Naive thymus-derived CD8-positive, alpha-beta T cell (primary cell): ENCODE measurements at regions not wholly inside any gene's neighbourhood (a gene's known extent, or its start where the extent isn't known, plus 50 kb on each side); places are given as distances from the start of the nearest gene placed in this dataset.
A peak's percentile ranks its signal among the peaks of the same experiment; 100 is the strongest.

ENCODE experiments used
- ATAC-seq, 2 donors: fragments of 150-1000 bp; cut with Tn5 transposase in 1 of 2; sonication (Bioruptor Pico), chemical (Tn5 transposase) in 1 of 2; 1 replicate in 1 of 2; 2 replicates in 1 of 2; pipeline ENCODE4 v1.10.0; 2021; ENCODE audit warnings: mild to moderate bottlenecking in 2 of 2, moderate library complexity in 2 of 2
- POLR2A ChIA-PET: fragments of 350-600 bp; sonication (Branson Sonifier 250); formaldehyde crosslinking; loops from one replicate; lab custom pipeline; 2021; ENCODE audit warnings: antibody characterized with exemption; lab: Charles Lee
- DNase-seq, 10 donors: peaks; one replicate each; pipeline versions ENCODE4 v3.0.0 to v3.0.0-alpha.2; 2020 to 2022
- H3K27ac Mint-ChIP-seq, 10 donors: one replicate each; pipeline ENCODE4 v1.8.0; 2020 to 2022; ENCODE audit warnings: mild to moderate bottlenecking in 10 of 10, mixed read lengths in 10 of 10, moderate library complexity in 4 of 10, inconsistent platforms in 1 of 10
- H3K27me3 Mint-ChIP-seq, 5 donors: one replicate each; pipeline ENCODE4 v1.8.0; 2021 to 2022; ENCODE audit warnings: mixed read lengths in 5 of 5
- H3K36me3 Mint-ChIP-seq, 3 donors: one replicate each; pipeline ENCODE4 v1.8.0; 2020 to 2022; ENCODE audit warnings: mixed read lengths in 3 of 3, mild to moderate bottlenecking in 2 of 3, inconsistent platforms in 1 of 3
- H3K4me1 Mint-ChIP-seq, 4 donors: one replicate each; pipeline ENCODE4 v1.8.0; 2021 to 2022; ENCODE audit warnings: mixed read lengths in 4 of 4
- H3K4me3 Mint-ChIP-seq, 10 donors: one replicate each; pipeline ENCODE4 v1.8.0; 2020 to 2022; ENCODE audit warnings: mild to moderate bottlenecking in 10 of 10, mixed read lengths in 10 of 10, moderate library complexity in 6 of 10, inconsistent platforms in 1 of 10
- H3K9me3 Mint-ChIP-seq, 9 donors: one replicate each; pipeline ENCODE4 v1.8.0; 2020 to 2022; ENCODE audit warnings: mixed read lengths in 9 of 9, mild to moderate bottlenecking in 3 of 9, inconsistent platforms in 1 of 9, moderate library complexity in 1 of 9

GRCh38 chr6:113610377-113610988, 246.7 kb upstream of the MARCKS start:
- Mint-ChIP-seq H3K9me3 (peaks cover 0 to 25% (median 3%) of the 10 kb centered on the region in 9 donors), H3K4me1 (no peaks in the 10 kb centered on the region), H3K27me3 (peaks cover 0 to 12% (median 0%) of the 10 kb centered on the region in 5 donors), H3K27ac (no peak overlapping the region), H3K4me3 (no peak overlapping the region), H3K36me3 (peaks cover 0 to 6% (median 0%) of the 10 kb centered on the region in 3 donors)
- ATAC-seq (no peak), DNase-seq (no peak)
- POLR2A ChIA-PET, result no interaction called here

GRCh38 chr6:113616701-113617274, 240.4 kb upstream of the MARCKS start:
- peaks cover 0 to 9% (median 2%) of the 10 kb centered on the region in 5 donors for H3K27me3 Mint-ChIP-seq
- no peak overlapping the region for H3K4me3 Mint-ChIP-seq
- H3K4me1 Mint-ChIP-seq, result no peaks in the 10 kb centered on the region

GRCh38 chr6:113619077-113619476, 238.1 kb upstream of the MARCKS start:
- POLR2A ChIA-PET, result no interaction called here
- peaks cover 0 to 16% (median 2%) of the 10 kb centered on the region in 5 donors for H3K27me3 Mint-ChIP-seq
- H3K4me3 Mint-ChIP-seq, result no peak overlapping the region

More at GRCh38 chr6:113616701-113617274, 240.4 kb upstream of the MARCKS start:
- DNase-seq (no peak), ATAC-seq (no peak)
- POLR2A ChIA-PET, result no interaction called here
- Mint-ChIP-seq H3K9me3 (peaks cover 0 to 25% (median 3%) of the 10 kb centered on the region in 9 donors), H3K27ac (no peak overlapping the region), H3K36me3 (peaks cover 0 to 6% (median 0%) of the 10 kb centered on the region in 3 donors)

GRCh38 chr6:113620386-113620785, 236.8 kb upstream of the MARCKS start:
- no peaks in the 10 kb centered on the region for H3K4me1 Mint-ChIP-seq
- H3K36me3 Mint-ChIP-seq, result no peaks in the 10 kb centered on the region
- ATAC-seq (no peak), DNase-seq (no peak)
- H3K4me3 Mint-ChIP-seq, result no peak overlapping the region
- POLR2A ChIA-PET, result no interaction called here
- no peaks in the 10 kb centered on the region for H3K9me3 Mint-ChIP-seq
- H3K27me3 Mint-ChIP-seq, result peaks cover 0 to 16% (median 2%) of the 10 kb centered on the region in 5 donors
- no peak overlapping the region for H3K27ac Mint-ChIP-seq

More at GRCh38 chr6:113619077-113619476, 238.1 kb upstream of the MARCKS start:
- Mint-ChIP-seq H3K36me3 (no peaks in the 10 kb centered on the region), H3K4me1 (no peaks in the 10 kb centered on the region), H3K27ac (no peak overlapping the region), H3K9me3 (peaks cover 0 to 5% (median 0%) of the 10 kb centered on the region in 9 donors)
- no peak for DNase-seq
- ATAC-seq, result no peak

GRCh38 chr6:113622254-113622653, 234.9 kb upstream of the MARCKS start:
- no peak overlapping the region for H3K27ac Mint-ChIP-seq
- no peaks in the 10 kb centered on the region for H3K9me3 Mint-ChIP-seq
- peaks cover 0 to 16% (median 2%) of the 10 kb centered on the region in 5 donors for H3K27me3 Mint-ChIP-seq
- ATAC-seq (no peak), DNase-seq (no peak)
- H3K4me1 Mint-ChIP-seq, result peaks cover 0 to 7% (median 0%) of the 10 kb centered on the region in 4 donors
- POLR2A ChIA-PET, result no interaction called here
- no peaks in the 10 kb centered on the region for H3K36me3 Mint-ChIP-seq
- H3K4me3 Mint-ChIP-seq, result no peak overlapping the region

- peaks cover 0 to 10% (median 0%) of the 10 kb centered on the region in 4 donors for H3K4me1 Mint-ChIP-seq
- no peak overlapping the region for H3K27ac Mint-ChIP-seq
- POLR2A ChIA-PET, result no interaction called here
- H3K9me3 Mint-ChIP-seq, result no peaks in the 10 kb centered on the region
- no peak overlapping the region for H3K4me3 Mint-ChIP-seq
- H3K36me3 Mint-ChIP-seq, result no peaks in the 10 kb centered on the region
- H3K27me3 Mint-ChIP-seq, result peaks cover 0 to 16% (median 2%) of the 10 kb centered on the region in 5 donors
- DNase-seq, result no peak
- ATAC-seq, result no peak
Measured at GRCh38 chr6:113623129-113623528, 234.0 kb upstream of the MARCKS start.

- peaks cover 0 to 24% (median 0%) of the 10 kb centered on the region in 4 donors for H3K4me1 Mint-ChIP-seq
- no peak overlapping the region for H3K4me3 Mint-ChIP-seq
- no peaks in the 10 kb centered on the region for H3K36me3 Mint-ChIP-seq
- no peak overlapping the region for H3K27ac Mint-ChIP-seq
- peaks cover 0 to 11% (median 0%) of the 10 kb centered on the region in 5 donors for H3K27me3 Mint-ChIP-seq
- POLR2A ChIA-PET, result no interaction called here
- DNase-seq, result no peak
- ATAC-seq, result no peak
- H3K9me3 Mint-ChIP-seq, result no peaks in the 10 kb centered on the region
Measured at GRCh38 chr6:113625850-113626249, 231.3 kb upstream of the MARCKS start.

GRCh38 chr6:113626475-113626874, 230.7 kb upstream of the MARCKS start:
- H3K9me3 Mint-ChIP-seq, result no peaks in the 10 kb centered on the region
- no peak for ATAC-seq
- peaks cover 0 to 30% (median 2%) of the 10 kb centered on the region in 4 donors for H3K4me1 Mint-ChIP-seq

GRCh38 chr6:113627480-113627879, 229.7 kb upstream of the MARCKS start:
- POLR2A ChIA-PET, result no interaction called here
- Mint-ChIP-seq H3K4me1 (peaks cover 0 to 39% (median 3%) of the 10 kb centered on the region in 4 donors), H3K36me3 (no peaks in the 10 kb centered on the region), H3K4me3 (no peak overlapping the region), H3K27ac (no peak overlapping the region), H3K9me3 (no peaks in the 10 kb centered on the region), H3K27me3 (peaks cover 0 to 4% (median 0%) of the 10 kb centered on the region in 5 donors)
- ATAC-seq, result no peak
- no peak for DNase-seq

More at GRCh38 chr6:113626475-113626874, 230.7 kb upstream of the MARCKS start:
- H3K36me3 Mint-ChIP-seq, result no peaks in the 10 kb centered on the region
- H3K4me3 Mint-ChIP-seq, result no peak overlapping the region
- peaks cover 0 to 11% (median 0%) of the 10 kb centered on the region in 5 donors for H3K27me3 Mint-ChIP-seq
- H3K27ac Mint-ChIP-seq, result no peak overlapping the region
- POLR2A ChIA-PET, result no interaction called here
- no peak for DNase-seq

- POLR2A ChIA-PET, result no interaction called here
- DNase-seq (no peak), ATAC-seq (no peak)
- Mint-ChIP-seq H3K4me1 (peaks cover 0 to 46% (median 3%) of the 10 kb centered on the region in 4 donors), H3K27ac (peak overlapping the region in 1 of 10 donors; percentile 11), H3K27me3 (no peaks in the 10 kb centered on the region), H3K9me3 (no peaks in the 10 kb centered on the region), H3K36me3 (no peaks in the 10 kb centered on the region), H3K4me3 (no peak overlapping the region)
Measured at GRCh38 chr6:113629256-113629655, 227.9 kb upstream of the MARCKS start.

GRCh38 chr6:113629975-113630737, 227.0 kb upstream of the MARCKS start:
- Mint-ChIP-seq H3K9me3 (no peaks in the 10 kb centered on the region), H3K27ac (peak overlapping the region in 1 of 10 donors; percentile 85), H3K4me3 (no peak overlapping the region)

GRCh38 chr6:113630738-113631535, 226.2 kb upstream of the MARCKS start:
- DNase-seq, result peak in 1 of 10 donors; percentile 13
- Mint-ChIP-seq H3K27ac (peak overlapping the region in 2 of 10 donors; percentile 26 to 85), H3K4me1 (peaks cover 0 to 57% (median 3%) of the 10 kb centered on the region in 4 donors), H3K9me3 (no peaks in the 10 kb centered on the region), H3K36me3 (no peaks in the 10 kb centered on the region), H3K4me3 (peak overlapping the region in 3 of 10 donors; percentile 35 to 74 (median 58)), H3K27me3 (peaks cover 0 to 8% (median 0%) of the 10 kb centered on the region in 5 donors)
- POLR2A ChIA-PET, result no interaction called here
- peak; percentile 18 to 67 for ATAC-seq

More at GRCh38 chr6:113629975-113630737, 227.0 kb upstream of the MARCKS start:
- DNase-seq, result no peak
- Mint-ChIP-seq H3K27me3 (peaks cover 0 to 7% (median 0%) of the 10 kb centered on the region in 5 donors), H3K4me1 (peaks cover 0 to 55% (median 3%) of the 10 kb centered on the region in 4 donors), H3K36me3 (no peaks in the 10 kb centered on the region)
- ATAC-seq, result no peak
- POLR2A ChIA-PET, result no interaction called here
